ENCODE measurements at regions not wholly inside any gene's neighbourhood (a gene's known extent, or its start where the extent isn't known, plus 50 kb on each side); places are given as distances from the start of the nearest gene placed in this dataset.

DNA sequence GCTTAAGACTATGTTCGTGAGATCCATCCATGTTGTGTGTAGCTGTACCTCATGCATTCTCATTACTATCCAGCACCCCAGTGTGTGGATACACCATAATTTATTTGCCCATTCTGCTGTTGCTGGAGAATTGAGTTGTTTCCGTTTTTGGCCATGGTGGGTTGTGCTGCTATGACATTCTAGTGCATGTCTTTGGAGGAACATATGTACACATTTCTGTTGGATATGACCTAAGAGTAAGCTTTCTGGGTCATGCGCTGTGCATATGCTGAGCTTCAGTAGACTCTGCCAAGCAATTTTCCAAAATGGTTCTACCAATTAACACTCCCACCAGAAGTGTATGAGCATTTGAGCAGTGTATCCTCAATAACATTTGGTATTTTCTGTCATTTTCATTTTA is 316.6 kb downstream of the MIAT start:
- intact Hi-C loops (cut with DNase I), result no loop called here
- DNase-seq, result no peak
- no peak for ATAC-seq (ENCODE audit: poor library complexity)

DNA sequence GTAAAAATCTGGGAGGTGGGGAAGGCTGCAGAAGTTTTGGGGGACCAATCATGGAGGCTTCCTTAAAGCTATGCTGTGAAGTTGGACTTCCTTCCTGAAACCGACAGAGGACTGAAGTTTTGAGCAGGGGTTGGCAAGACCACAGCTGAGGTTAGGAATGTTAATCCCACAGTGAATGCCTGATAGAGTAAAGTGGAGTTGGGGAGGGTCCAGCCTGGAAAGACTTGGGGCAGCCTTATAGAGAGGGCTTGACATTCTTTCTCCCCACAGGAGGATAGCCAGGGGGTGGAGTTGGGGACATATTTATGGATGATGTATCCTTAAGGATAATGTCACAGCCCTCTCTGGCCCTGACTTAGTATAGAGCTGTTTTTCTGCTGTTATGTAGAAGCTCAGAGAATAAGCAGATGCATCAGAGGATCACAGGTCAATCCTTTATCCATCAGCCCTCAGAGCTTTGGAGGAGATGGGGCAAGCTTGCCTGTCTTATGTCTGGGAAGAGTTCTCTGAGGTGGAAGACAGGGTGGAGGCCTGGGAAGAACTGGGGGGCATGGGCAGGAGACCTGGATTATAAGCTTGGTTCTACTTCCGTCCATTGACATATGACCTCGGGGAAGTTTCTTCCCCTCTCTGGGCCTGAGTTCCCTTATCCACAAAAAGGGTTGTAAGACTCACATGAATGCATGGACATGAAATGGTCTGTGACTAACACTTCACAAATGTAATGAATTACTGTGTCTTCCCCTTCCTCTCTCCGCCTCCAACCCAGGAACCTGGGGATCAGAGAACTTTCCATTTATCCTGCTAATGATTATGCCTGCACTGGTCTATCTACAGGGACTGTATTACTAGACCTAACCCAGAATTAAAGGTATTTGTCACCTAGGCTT is 317.8 kb downstream of the MIAT start:
- ATAC-seq (ENCODE audit: poor library complexity) (no peak), DNase-seq (no peak)
- intact Hi-C loops (cut with DNase I), result no loop called here

DNA sequence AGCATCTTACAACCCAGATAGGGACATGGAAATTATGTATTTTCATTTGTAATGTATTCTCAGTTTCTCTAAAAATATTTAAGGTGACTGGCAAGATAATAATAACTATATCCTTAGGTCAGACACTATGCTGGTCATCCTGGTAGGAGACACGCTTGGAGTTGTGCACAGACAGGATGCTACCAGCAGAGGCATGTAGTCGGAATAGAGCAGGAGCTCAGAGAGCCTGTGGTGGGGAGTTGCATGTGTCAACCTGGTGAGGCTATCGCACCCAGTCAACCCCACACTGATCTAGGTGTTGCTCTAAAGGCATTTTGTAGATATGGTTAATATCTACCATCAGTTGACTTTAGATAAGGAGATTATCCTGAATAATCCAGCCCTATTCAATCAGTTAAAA is 318.5 kb downstream of the MIAT start:
- DNase-seq (no peak), ATAC-seq (ENCODE audit: poor library complexity) (no peak)
- intact Hi-C loops (cut with DNase I), result no loop called here

DNA sequence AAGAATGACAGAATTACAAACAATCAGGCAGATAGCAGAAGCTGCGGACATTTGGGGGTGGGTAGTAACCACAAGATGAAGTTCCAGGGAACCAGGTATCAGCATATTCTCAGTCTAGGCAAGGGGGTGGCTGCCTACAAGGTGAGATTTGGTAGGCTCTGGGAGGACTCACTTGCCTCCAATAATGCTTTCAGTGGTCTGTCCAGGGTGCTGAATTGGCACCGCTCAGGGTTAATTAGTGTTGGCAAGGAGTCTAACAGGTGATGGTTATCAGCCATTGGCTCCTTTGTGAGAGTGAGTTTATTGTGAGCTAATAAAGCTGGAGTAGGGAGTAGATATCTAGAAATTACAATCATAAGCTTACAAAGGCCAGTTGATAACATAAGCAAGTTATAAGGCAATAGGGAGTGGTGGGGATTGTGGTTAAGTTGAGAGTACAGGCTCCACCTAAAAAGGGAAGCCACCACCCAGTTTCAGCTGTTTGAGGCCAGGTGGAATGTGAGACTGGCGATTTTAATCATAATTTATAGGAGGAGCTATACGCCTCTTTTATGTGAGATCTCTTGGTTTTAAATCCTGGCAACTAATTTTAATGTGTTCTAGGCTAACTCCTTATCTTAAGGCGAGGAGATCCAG is 320.5 kb downstream of the MIAT start:
- DNase-seq, result no peak
- intact Hi-C loops (cut with DNase I), result no loop called here
- no peak for ATAC-seq (ENCODE audit: poor library complexity)

DNA sequence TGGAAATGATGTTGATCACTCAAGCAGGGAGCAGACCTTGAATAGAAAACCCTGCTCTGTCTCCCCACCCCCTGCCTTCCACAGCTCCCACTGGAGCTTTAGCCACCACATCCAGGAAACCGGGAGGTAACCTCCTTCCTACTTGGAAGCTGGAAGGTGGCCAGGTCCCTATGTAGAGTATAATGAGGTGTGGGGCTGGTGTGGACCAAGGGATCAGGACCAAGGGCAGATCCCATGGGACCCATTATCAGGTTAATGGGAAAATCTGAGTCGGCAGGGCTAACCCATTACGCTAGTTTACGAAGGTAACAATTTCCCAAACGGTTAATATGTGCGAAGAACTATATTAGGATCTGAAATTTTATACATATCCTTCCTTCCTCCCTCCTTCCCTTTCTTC is 321.9 kb downstream of the MIAT start:
- intact Hi-C loops (cut with DNase I), result no loop called here
- ATAC-seq (ENCODE audit: poor library complexity), result no peak
- no peak for DNase-seq

DNA sequence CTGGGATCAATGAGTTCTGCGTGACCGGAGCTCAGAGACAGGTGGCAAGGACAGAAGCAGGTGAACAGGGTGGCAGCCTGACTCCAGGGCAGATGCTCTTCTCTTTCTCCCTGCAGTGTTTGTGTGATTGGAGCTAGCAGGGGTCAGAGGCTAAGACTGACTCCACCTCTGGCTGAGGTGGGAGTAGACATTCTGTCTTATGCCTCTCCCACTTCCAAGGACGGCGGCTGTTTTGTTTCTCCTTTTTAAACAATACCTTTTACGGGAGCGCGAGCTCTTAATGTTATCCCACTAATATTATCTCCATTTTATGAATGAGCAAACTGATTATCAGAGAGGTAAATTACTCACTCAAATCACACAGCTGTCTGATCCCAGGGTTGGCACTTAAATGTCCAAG is 323.7 kb downstream of the MIAT start:
- intact Hi-C loops (cut with DNase I), result no loop called here
- no peak for ATAC-seq (ENCODE audit: poor library complexity)

DNA sequence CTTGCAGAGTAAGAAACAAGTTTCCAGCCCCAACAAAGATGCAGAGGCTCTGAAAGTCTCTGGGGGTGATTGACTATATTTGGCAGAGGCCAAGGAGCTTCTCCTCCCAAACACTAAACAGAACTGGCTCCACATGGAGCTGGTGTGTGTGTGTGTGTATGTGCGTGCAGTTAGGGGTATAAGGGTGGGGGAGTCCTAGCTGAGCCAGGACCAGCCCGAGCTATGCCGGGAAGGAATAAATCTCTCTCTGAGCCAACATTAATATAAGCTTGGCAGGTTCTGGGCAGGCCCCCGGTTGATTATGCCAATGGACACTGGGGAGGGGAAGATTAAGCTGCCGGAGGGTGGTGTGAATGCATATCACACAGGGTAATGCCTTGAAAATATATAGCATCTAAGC is 324.2 kb downstream of the MIAT start:
- ATAC-seq (ENCODE audit: poor library complexity), result no peak
- intact Hi-C loops (cut with DNase I), result no loop called here
- DNase-seq, result no peak

More for the DNA sequence above, 323.7 kb downstream of the MIAT start:
- no peak for DNase-seq

DNA sequence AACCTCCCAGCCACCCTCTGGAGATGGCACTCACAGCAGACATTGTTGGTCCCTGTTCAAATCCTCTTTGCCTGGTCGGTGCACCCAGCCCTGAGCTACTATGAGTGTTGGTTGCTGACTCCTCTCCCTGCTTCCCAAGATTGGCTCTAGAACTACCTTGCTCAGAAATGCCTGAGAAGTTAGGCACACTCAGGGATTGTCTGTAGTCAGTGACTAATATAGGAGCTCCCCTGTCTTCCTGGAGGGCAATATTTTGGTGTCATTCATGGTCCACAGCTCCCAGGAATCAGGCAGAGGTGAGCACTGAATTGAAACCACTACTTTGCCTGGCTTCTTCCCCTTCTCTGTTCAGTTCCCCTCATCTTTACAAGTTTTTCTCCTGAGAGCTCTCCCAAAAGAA is 325.9 kb downstream of the MIAT start:
- intact Hi-C loops (cut with DNase I), result no loop called here
- no peak for DNase-seq
- ATAC-seq (ENCODE audit: poor library complexity), result no peak

DNA sequence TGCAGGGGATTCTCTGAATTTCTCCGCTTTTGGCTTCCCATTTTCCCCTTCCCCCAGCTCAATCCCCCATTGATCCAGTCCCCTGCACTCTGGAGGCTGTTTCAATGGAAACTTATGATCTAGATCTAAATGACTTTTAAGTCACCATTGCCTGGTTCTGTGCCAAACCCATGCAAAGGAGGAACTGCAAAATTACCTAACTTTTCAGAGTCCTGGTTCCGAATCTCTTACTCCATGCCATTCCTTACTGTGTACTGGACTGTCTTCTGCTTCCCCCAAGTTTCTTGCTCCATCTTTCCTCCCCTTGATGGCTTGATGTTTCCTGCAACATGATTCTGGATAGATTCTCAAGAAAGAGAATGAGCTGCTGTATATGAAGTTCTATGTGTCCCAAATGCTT is 327.8 kb downstream of the MIAT start:
- no peak for ATAC-seq (ENCODE audit: poor library complexity)
- DNase-seq, result no peak
- intact Hi-C loops (cut with DNase I), result no loop called here

DNA sequence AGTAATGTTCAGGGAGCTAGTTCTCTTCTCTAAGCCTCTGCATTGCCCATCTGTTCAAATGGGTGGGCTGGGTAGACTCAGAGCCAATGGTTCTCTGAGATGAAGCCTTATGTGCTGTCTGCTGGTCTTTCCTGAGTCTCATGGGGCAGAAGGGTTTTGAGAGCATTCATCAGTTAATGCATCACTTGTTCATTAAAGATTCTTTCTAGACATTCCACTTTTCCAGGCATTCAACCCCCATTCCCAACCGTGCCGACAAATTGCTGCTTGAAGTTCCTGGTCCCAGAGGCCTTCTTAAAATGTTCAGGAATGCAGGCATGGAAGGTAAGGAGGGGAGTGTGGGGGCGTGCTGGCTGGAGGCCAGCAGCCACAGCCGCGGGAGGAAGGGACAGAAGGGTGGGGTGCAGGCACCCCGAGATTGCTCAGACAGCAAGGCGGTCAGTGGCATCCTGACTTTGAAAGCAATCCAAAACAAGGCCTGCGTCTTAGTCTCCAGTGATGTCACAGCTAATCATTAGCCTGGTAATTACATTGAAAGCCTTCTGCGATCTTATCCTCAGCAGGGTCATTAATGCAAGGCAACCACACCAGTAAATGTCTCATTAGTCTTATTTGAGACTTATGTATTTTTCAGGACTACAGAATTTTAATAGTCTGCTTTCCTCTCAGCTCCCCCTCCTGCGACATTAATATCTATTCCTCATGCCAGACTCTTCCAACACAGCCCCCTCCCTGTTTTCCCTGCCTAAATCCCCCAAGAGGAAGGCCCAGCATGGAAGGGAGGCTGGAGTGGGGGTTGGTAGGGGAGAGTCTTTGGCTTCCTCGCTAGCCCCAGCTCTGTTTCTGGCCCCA is 328.8 kb downstream of the MIAT start:
- DNase-seq, result no peak
- intact Hi-C loops (cut with DNase I), result no loop called here
- no peak for ATAC-seq (ENCODE audit: poor library complexity)

DNA sequence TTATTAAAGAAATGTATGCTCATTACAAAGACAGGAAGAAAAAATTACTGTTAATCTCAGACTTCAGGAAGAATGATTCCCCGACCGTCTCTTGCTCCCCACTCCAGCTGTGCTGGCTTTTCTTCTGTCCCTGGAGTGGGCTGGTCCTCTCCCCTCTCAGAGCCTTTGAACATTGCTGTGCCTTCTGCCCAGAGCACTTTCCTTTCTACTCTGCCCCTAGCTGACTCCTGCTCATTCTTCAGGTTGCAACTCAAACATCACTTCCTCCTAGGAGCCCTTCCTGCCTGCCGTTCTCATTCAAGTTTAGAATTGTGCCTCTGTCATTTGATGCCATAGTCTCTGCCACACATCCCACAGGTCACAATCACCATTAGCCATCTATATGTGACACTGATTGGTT is 329.5 kb downstream of the MIAT start:
- DNase-seq (no peak), ATAC-seq (ENCODE audit: poor library complexity) (no peak)
- intact Hi-C loops (cut with DNase I), result no loop called here

DNA sequence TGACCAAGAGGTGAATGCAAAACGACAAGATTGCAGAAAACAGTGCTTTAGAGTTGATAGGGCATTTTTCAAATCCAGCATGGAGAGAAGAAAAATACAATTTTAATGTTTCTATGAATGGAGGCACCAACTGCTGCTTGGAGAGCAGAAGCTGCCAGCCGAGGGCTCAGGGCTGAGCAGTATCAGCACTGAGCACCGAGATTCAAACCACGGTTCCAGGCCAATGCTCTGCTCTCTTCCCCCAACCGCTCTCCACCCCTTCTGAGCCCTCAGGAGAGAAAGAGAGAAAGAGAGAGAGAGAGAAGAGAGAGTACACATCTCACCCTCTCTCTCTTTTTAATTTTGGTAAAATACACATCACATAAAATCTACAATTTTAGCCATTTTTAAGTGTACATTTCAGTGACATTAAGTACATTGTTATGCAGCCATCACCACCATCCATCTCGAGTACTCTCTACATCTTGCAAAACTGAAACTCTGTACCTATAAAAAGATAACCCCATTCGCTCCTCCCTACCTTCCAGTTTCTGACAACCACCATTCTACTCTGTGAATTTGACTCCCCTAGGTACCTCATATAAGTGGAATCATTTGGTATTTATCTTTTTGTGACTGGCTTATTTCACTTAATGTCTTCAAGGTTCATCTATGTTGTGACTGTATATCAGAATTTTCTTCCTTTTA is 333.3 kb downstream of the MIAT start:
- ATAC-seq (ENCODE audit: poor library complexity) (no peak), DNase-seq (no peak)
- intact Hi-C loops (cut with DNase I), result no loop called here

DNA sequence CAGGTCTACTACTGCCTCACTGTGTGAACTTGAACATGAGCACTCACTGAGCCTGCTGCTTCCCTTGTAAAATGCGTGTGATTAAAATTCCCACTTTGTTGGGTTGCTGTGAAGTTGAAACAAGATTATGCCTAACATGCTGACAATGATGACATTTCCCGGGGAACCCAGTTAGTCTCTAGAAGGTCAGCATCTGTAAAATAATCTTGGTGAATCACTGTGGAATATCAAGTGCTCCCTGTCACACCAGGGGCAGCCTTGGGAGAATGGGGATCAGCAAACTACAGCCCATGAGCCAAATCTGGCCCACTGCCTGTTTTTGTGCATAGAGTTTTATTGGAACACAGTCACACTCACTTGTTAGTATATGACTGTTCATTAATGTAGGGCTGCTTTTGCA is 335.2 kb downstream of the MIAT start:
- DNase-seq, result no peak
- ATAC-seq (ENCODE audit: poor library complexity), result no peak
- intact Hi-C loops (cut with DNase I), result no loop called here

DNA sequence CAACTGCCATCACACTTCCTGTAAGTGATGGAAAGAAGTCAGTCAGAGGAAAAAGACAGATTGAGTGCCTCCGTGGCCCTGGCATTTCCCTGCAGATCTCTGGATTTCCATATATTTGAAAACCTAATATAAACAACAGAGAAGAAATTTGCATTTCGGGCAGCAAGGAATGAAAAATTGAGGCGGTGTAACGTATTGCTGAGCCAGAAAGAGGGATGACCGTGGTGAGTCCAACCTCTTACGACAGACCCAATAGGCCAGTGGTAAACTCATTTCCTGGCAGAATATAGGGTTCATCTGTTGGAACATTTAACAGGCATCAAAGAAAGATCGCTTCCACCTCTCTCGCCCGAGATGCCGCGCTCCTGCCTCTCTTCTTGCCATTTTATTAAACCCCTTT is 336.5 kb downstream of the MIAT start:
- intact Hi-C loops (cut with DNase I), result no loop called here
- ATAC-seq (ENCODE audit: poor library complexity) (no peak), DNase-seq (no peak)

DNA sequence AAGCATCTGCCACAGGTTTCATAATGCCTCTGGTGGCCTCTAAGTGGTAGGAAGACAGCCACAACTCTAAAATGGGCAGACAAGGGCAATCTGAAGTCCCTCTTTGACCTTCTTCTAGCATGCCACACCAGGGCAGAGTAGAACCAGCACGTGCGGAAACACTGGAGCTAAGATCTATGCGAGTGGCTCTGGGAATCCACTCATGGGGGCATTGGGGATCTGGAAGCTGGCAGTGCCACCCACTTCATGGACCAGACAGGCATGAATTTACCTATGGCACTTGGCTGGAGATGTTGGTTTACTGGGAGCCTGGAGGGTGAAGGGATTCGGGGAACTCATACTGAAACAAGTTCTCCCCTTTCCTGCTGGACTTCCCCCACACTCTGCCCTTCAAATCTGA is 337.4 kb downstream of the MIAT start:
- DNase-seq (no peak), ATAC-seq (ENCODE audit: poor library complexity) (no peak)
- intact Hi-C loops (cut with DNase I), result no loop called here

DNA sequence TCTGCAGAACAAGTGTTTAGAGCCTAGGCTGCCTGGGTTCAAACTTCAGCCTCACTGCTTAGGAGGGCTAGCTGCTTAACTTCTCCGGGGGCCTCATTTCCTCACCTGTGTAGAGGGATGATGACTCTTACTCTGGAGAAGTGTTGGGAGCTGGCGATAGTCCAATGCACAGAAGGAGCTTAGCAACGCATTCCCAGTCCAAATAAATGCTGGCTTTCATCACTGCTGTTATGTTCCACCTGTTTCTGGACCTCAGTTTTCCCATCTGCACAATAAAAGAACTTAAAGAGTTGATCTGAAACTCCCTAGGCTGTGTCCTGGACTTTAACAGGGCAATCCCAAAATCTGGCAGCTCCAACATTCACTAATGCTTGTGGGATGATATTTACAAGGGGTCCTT is 337.8 kb downstream of the MIAT start:
- intact Hi-C loops (cut with DNase I), result no loop called here
- DNase-seq (no peak), ATAC-seq (ENCODE audit: poor library complexity) (no peak)

DNA sequence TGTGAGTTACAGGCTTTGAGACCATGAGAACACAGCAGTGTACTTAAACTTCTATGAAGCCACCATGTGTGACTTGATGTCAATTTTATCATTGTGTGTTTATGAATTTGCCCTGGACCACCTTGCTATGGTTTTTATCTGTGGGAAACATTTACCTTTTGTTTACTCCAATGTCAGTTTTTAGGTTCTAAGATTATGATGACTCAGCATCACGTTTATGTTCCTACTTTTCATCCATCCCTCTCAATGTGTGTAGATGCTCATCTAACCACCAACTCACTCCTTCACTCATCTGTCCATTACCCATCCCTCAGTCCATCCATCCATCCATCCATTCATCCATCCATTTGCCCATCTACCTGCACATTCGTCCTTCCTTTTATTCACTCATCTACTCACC is 338.8 kb downstream of the MIAT start:
- no peak for DNase-seq
- ATAC-seq (ENCODE audit: poor library complexity), result no peak

DNA sequence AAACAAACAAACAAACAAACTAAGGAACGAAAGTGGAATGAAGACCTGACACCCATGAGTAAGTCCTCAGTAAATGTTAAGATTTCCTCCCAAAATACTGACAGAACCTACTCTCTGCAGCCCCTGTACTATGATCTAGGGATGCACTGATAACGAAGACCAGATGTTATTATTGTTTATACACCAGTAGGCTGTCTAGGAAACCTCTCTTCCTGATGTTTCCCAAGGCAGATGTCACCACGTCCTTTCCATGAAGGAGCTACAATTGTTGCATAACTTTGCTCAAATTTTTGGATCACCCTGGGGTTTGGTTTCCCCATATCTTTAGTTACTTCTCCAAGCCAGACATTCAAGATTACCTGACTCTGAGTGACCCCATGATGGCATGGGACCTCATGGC is 340.7 kb downstream of the MIAT start:
- ATAC-seq (ENCODE audit: poor library complexity), result no peak
- no peak for DNase-seq
- intact Hi-C loops (cut with DNase I), result no loop called here

More for the DNA sequence above, 338.8 kb downstream of the MIAT start:
- intact Hi-C loops (cut with DNase I), result no loop called here

DNA sequence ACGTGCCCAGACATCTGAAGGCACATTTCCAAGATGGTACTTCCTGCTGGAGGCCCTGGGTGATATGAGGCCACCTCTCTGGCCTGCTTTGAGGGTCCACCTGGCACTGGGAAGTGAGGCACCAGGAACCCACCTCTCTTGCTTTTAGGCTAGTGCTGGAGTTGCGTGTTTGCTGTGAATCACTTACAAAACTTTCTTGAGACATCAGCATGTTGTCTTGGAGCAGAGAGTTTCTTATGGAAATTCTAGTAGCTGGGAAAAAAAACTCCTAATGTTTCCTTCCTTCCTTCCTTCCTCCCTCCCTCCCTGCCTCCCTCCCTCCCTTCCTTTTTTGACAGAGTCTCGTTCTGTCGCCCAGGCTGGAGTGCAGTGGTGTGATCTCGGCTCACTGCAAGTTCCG is 341.3 kb downstream of the MIAT start:
- intact Hi-C loops (cut with DNase I), result no loop called here
- no peak for DNase-seq

More for the DNA sequence above, 341.3 kb downstream of the MIAT start:
- no peak for ATAC-seq (ENCODE audit: poor library complexity)

All from Right ventricle myocardium superior (tissue), 1 donor.